GM12878 (cell line): ENCODE measurements at regions not wholly inside any gene's neighbourhood (a gene's known extent, or its start where the extent isn't known, plus 50 kb on each side); places are given as distances from the start of the nearest gene placed in this dataset.

ENCODE experiments used
- ASH2L ChIP-seq: fragments of 300-600, 200-600 bp; sonication (generic); IDR thresholded peaks from 2 replicates; pipeline ENCODE4 v1.6.1; 2017; ENCODE audit warnings: low read depth, mild to moderate bottlenecking, borderline replicate concordance
- BACH1 ChIP-seq: fragments of 450-650 bp; IDR thresholded peaks from 2 replicates; pipeline ENCODE4 v1.6.1; 2017; ENCODE audit warnings: mild to moderate bottlenecking, borderline replicate concordance
- CEBPZ ChIP-seq: fragments of 150-350 bp; IDR thresholded peaks from 2 replicates; pipeline ENCODE4 v1.6.1; 2016; ENCODE audit warnings: low read depth, low read length
- CHD1 ChIP-seq: IDR thresholded peaks from 2 replicates; pipeline ENCODE4 v1.6.1; 2012; ENCODE audit warnings: low read depth, low read length, improper control_type of control experiment
- CREB1 ChIP-seq: IDR thresholded peaks from 2 replicates; pipeline ENCODE4 v1.6.1; 2012; ENCODE audit warnings: low read depth, mild to moderate bottlenecking, inconsistent platforms
- E2F8 ChIP-seq: fragments of 450-650 bp; IDR thresholded peaks from 2 replicates; pipeline ENCODE4 v1.6.1; 2018; ENCODE audit warnings: mild to moderate bottlenecking, low read depth, moderate library complexity; ENCODE audit not compliant: partially characterized antibody
- FOXM1 ChIP-seq: IDR thresholded peaks from 2 replicates; pipeline ENCODE4 v1.6.1; 2012; ENCODE audit warnings: low read depth, mild to moderate bottlenecking, inconsistent platforms, low read length, moderate library complexity
- HDAC6 ChIP-seq: fragments of 200-600 bp; sonication (generic); IDR thresholded peaks from one replicate; pipeline ENCODE4 v1.8.0; 2017; ENCODE audit warnings: antibody characterized with exemption; ENCODE audit not compliant: unreplicated experiment
- IRF4 ChIP-seq: IDR thresholded peaks from 2 replicates; pipeline ENCODE4 v1.6.1; 2011; ENCODE audit warnings: low read depth, low read length
- KDM1A ChIP-seq: fragments of 200-600 bp; sonication (generic); IDR thresholded peaks from 2 replicates; pipeline ENCODE4 v1.6.1; 2016; ENCODE audit warnings: borderline replicate concordance
- KLF5 ChIP-seq: fragments of 450-650 bp; IDR thresholded peaks from 2 replicates; pipeline ENCODE4 v1.6.1; 2014; ENCODE audit warnings: mild to moderate bottlenecking; ENCODE audit not compliant: partially characterized antibody
- NR2F1 ChIP-seq: fragments of 450-650 bp; conservative IDR thresholded peaks from 2 replicates; pipeline ENCODE4 v1.6.1; 2017; ENCODE audit warnings: mild to moderate bottlenecking
- SMAD1 ChIP-seq: fragments of 450-650 bp; IDR thresholded peaks from 2 replicates; pipeline ENCODE4 v1.6.1; 2018; ENCODE audit warnings: mild to moderate bottlenecking, low read depth; ENCODE audit not compliant: partially characterized antibody
- SREBF1 ChIP-seq: IDR thresholded peaks from 2 replicates; pipeline ENCODE4 v1.6.1; 2012; ENCODE audit warnings: mild to moderate bottlenecking, low read length
- TF ChIP-seq, protein P1 (sequence below): fragments of 450-650 bp; IDR thresholded peaks from 2 replicates; pipeline ENCODE4 v1.6.1; 2017; ENCODE audit warnings: borderline replicate concordance

DNA sequence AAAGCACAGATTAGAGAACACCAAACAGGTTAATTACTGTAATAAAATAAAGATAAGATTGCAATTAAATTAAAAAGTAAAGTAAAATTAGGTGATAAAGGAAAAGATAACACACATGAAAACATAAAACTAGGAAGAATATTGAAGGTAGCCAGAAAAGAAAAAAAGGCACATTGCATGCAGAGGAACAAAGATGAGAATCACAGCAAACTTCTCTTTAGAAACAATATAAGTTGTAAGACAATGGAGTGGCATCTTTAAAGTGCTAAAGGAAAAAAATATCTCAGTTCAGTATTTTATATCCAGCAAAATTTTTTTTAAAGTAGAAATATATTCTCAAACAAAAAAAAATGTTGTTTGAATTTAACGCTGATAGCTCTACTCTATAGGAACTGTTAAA is 366.0 kb downstream of the CPS1 start (continued):
- TF ChIP-seq SMAD1: no peak
- no peak for TF ChIP-seq ASH2L
- TF ChIP-seq CEBPZ: no peak
- no peak for TF ChIP-seq CHD1
- TF ChIP-seq, protein P1, sequence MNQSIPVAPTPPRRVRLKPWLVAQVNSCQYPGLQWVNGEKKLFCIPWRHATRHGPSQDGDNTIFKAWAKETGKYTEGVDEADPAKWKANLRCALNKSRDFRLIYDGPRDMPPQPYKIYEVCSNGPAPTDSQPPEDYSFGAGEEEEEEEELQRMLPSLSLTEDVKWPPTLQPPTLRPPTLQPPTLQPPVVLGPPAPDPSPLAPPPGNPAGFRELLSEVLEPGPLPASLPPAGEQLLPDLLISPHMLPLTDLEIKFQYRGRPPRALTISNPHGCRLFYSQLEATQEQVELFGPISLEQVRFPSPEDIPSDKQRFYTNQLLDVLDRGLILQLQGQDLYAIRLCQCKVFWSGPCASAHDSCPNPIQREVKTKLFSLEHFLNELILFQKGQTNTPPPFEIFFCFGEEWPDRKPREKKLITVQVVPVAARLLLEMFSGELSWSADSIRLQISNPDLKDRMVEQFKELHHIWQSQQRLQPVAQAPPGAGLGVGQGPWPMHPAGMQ: no peak
- TF ChIP-seq FOXM1: no peak
- no peak for TF ChIP-seq IRF4
- TF ChIP-seq HDAC6: no peak
- no peak for TF ChIP-seq BACH1
- no peak for TF ChIP-seq SREBF1
- TF ChIP-seq KLF5: no peak
- no peak for TF ChIP-seq E2F8
- TF ChIP-seq NR2F1: no peak
- TF ChIP-seq CREB1: no peak
- no peak for TF ChIP-seq KDM1A
